Panc1 (cell line): ENCODE measurements at regions not wholly inside any gene's neighbourhood (a gene's known extent, or its start where the extent isn't known, plus 50 kb on each side); places are given as distances from the start of the nearest gene placed in this dataset.

Source experiments
- CTCF ChIP-seq: fragments of 450-650 bp; IDR thresholded peaks from 2 replicates; pipeline ENCODE4 v1.5.1; 2017; ENCODE audit warnings: mild to moderate bottlenecking
- REST ChIP-seq, 2 experiments: IDR thresholded peaks; 2 replicates each; pipeline ENCODE4 v1.6.1; 2011 to 2012; ENCODE audit warnings: low read depth in 2 of 2, control low read depth in 1 of 2, low read length in 1 of 2, mild to moderate bottlenecking in 1 of 2, moderate library complexity in 1 of 2; ENCODE audit not compliant: insufficient read depth in 1 of 2

GRCh38 chr22:27142286-27142685 is 484.9 kb downstream of the MIAT start:
- TF ChIP-seq CTCF (no peak), REST (IDR thresholded peaks at IDR 0.05; ENCODE audit: insufficient read depth in 1 of 2, low read depth in 2 of 2, low read length in 1 of 2) (no peak)
